ENCODE measurements at regions not wholly inside any gene's neighbourhood (a gene's known extent, or its start where the extent isn't known, plus 50 kb on each side); places are given as distances from the start of the nearest gene placed in this dataset.
"Not testable (repeated sequence)": the region's sequence is repeated elsewhere in the genome, so short reads cannot be mapped to it uniquely, and the experiment has no call there.

DNA sequence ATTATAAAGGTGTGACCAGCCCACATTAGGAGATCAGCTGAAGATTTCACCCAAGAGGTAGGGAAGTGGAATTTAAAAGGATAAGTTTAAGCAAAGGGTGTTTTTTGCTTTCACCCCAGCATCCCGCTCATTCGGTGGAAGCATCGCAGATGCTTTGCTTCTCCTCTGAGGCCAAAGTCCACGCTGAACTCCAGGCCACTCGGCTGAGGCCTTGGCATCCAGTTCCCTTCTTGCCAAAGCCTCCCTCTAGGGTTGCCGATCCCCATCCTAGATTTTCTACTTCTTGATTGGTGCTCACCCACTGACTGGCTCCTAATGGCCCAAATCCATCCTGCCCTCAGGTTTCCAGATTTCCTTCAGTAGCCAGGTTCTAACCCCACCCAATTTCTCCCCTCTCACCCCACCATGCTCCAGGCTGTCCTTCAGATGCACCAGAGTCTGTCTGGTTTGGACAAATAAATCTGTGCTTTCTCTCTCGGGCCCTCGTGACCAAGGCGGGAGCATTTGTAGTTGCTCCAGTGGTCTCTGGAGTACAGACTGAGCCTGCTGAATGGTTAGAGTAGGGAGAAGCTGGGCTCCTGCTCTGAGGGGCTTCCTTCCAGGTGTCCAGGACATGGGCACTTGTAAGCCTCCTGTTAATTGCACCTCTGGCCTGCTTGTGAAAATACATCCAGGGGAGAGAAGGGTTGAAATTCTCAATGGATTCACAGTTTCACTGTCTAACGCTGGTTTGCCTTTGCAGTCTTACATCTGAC is 193.2 kb downstream of the C1orf94 start:
- no peak for DNase-seq (ENCODE audit: low read depth in 2 of 2)

- no peak for DNase-seq (ENCODE audit: low read depth in 2 of 2)
These were observed 194.0 kb downstream of the C1orf94 start for GRCh38 chr1:34370748-34371147.

- DNase-seq (ENCODE audit: low read depth in 2 of 2): not testable (repeated sequence)
These were observed 194.5 kb downstream of the C1orf94 start for GRCh38 chr1:34371179-34371578.

- no peak for DNase-seq (ENCODE audit: low read depth in 2 of 2)
These were observed 195.3 kb downstream of the C1orf94 start for GRCh38 chr1:34371829-34372532.

- no peak for DNase-seq (ENCODE audit: low read depth in 2 of 2)
These were observed 196.2 kb downstream of the C1orf94 start for GRCh38 chr1:34372891-34373290.

DNA sequence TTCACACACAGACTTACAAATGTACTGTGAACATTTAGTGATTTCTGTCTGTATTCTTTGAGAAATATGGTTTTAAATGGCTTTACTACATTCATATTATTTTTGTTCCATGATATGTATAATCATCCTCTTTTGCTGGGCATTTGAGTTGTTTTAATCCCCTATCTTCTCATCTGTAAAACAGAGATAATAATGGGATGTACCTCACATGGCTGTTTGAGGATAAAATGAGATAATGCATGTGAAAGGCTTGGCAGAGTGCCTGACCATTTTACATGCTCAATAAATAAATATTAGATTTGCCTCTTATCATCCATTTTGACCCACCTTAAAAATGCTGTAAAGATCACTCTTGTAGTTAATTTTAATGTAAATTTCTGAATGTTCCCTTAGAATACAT is 197.2 kb downstream of the C1orf94 start:
- no peak for DNase-seq (ENCODE audit: low read depth in 2 of 2)

- no peak for DNase-seq (ENCODE audit: low read depth in 2 of 2)
These were observed 199.8 kb downstream of the C1orf94 start for GRCh38 chr1:34376531-34376930.

DNA sequence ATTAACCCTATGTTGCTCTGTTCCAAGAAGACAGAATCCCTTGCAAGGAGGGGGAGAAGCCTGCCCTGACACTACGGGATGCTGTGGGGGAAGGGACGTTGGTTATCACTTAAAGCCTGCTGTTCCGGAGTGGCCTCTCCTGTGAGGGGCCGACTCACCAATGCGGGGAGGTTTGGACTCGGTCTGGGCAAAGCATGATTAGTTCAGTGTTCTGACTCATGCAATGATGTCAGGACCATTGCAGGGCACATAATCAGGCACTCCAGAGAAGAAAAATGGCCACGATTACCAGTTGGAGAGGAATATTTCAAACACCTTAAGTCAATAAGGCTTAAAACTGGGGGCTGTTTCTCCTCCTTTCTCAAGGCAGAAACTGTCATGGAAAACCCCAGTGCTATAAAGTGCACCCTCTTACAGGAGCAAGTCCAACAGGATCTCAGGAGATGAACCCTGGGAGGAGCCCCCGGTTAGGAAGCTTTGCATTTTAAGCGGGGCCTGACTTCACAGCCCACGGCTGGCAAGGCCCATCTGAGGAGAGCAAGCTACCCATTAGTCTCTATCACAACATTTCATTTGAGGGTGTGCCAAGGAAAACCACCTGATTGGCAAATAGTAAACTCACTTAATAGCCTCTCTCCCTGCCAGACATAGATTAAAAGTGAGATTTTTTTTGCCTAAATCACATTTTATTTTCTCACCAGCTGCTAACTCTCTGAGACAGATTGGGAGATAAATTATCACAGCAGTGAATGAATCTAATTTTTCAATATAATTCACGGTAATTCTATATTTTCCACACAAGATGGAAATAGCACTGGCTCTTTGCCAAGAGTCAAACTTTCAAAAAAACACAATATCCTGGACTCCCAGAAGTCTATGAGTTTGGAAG is 202.5 kb downstream of the C1orf94 start:
- DNase-seq (ENCODE audit: low read depth in 2 of 2): no peak

GRCh38 chr1:34379911-34380310 is 203.2 kb downstream of the C1orf94 start:
- no peak for DNase-seq (ENCODE audit: low read depth in 2 of 2)

GRCh38 chr1:34380526-34381124 is 203.9 kb downstream of the C1orf94 start:
- DNase-seq (ENCODE audit: low read depth in 2 of 2): no peak

DNA sequence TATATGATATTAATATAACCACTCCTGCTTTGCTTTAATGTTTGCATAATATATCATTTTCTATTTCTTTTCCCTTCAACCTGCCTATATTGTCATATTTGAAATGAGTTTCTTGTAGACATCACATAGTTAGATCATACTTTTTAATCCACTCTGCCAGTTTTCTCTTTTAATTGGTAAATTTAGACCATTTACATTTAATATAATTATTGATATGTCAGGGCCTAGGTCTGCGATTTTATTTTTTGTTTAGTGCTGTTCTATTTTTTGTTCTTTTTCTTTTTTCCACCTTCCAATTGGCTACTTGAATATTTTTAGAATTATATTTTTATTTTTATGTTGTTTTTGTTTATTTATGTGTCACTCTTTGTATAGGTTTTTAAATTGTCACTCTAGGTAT is 213.3 kb downstream of the C1orf94 start:
- no peak for DNase-seq (ENCODE audit: low read depth in 2 of 2)

- no peak for DNase-seq (ENCODE audit: low read depth in 2 of 2)
These were observed 219.3 kb downstream of the C1orf94 start for GRCh38 chr1:34396042-34396441.

DNA sequence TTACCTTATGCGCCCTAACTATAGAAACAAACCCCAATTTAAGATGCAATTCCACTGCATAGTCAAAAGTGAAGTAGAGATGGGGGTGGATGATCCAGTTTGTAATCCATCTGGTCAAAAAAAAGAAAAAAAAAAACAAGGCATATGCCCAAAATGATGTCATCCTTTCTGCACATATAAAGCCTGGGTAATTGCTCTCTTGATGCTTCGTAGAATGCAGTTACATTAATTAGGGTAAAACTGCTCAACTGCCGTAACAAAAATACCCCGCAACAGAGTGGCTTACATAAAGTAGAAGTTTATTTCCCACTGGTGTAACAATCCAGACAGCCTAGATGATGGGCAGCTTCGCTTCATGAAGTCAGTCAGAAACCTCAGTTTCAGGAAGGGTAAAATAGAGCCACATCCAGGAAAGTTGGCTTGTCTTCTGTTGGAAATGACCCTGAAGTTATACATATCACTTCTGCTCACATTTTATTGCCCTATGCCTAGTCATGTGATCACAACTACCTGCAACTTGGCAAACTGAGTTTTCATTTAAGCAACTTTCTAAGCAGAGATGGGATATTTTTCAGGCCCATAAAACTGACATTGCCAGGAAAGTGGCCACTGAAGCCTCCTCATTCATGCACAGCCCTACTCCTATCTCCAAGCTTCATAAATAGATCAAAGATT is 221.7 kb downstream of the C1orf94 start:
- DNase-seq (ENCODE audit: low read depth in 2 of 2): no peak

DNA sequence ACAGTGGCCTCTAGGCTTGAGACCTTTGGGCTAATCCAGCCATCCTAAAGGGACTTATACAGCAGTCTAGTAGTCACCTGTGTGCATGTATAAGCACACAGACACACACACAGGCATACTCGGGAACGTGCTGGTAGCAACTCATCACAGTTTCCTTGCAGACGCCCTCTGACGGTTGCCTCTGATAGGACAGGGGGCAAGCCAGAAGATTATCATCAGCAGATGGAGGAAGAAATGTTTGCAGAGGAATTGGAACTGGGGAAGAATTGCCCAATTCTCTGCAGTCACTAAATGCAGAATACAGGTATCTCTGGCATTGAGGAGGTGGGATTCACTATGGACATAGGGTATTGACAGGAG is 222.2 kb downstream of the C1orf94 start:
- no peak for DNase-seq (ENCODE audit: low read depth in 2 of 2)

- no peak for DNase-seq (ENCODE audit: low read depth in 2 of 2)
These were observed 224.0 kb downstream of the C1orf94 start for GRCh38 chr1:34400675-34401074.

- DNase-seq (ENCODE audit: low read depth in 2 of 2): no peak
These were observed 226.4 kb downstream of the C1orf94 start for GRCh38 chr1:34403156-34403555.

DNA sequence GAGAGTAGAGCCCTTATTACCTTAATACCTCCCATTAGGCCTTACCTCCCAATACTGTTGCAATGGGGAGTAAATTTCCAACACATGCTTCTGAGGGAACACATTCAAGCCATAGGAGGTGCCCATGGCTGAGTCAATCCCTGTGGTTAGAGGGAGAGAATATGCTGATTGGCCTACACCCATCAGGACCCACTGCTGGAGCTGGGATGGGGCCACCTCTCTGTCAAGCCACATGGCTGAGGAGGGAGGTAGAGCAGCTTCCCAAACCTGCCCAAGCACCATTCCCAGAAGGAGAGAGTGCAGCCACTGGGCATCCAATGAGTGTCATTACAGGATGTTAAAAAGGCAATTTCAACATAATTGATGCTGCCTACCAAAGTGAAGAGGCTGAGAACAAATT is 228.1 kb downstream of the C1orf94 start:
- DNase-seq (ENCODE audit: low read depth in 2 of 2): no peak

- no peak for DNase-seq (ENCODE audit: low read depth in 2 of 2)
These were observed 228.7 kb downstream of the C1orf94 start for GRCh38 chr1:34405266-34405959.

GRCh38 chr1:34406377-34406776 is 229.7 kb downstream of the C1orf94 start:
- DNase-seq (ENCODE audit: low read depth in 2 of 2): no peak

GRCh38 chr1:34406833-34407539 is 230.3 kb downstream of the C1orf94 start:
- DNase-seq (ENCODE audit: low read depth in 2 of 2): no peak
